RPMI7951 (cell line): ENCODE measurements at regions not wholly inside any gene's neighbourhood (a gene's known extent, or its start where the extent isn't known, plus 50 kb on each side); places are given as distances from the start of the nearest gene placed in this dataset.

ENCODE experiments used
- DNase-seq: peaks from one replicate; pipeline ENCODE4 v3.0.0-alpha.2; 2012; ENCODE audit warnings: low read depth

- DNase-seq: no peak
Observed at GRCh38 chr1:4044967-4045366, 144.9 kb upstream of the C1orf174 start.

- no peak for DNase-seq
Observed at GRCh38 chr1:4045397-4046010, 145.4 kb upstream of the C1orf174 start.

GRCh38 chr1:4046836-4047461 lies 146.9 kb upstream of the C1orf174 start:
- DNase-seq: no peak

GRCh38 chr1:4047666-4048065 lies 147.6 kb upstream of the C1orf174 start:
- no peak for DNase-seq

- no peak for DNase-seq
Observed at GRCh38 chr1:4048076-4048475, 148.0 kb upstream of the C1orf174 start.

GRCh38 chr1:4048921-4049320 lies 148.8 kb upstream of the C1orf174 start:
- DNase-seq: no peak

- no peak for DNase-seq
Observed at GRCh38 chr1:4050998-4051397, 150.9 kb upstream of the C1orf174 start.

GRCh38 chr1:4052657-4053056 lies 152.6 kb upstream of the C1orf174 start:
- no peak for DNase-seq

- DNase-seq: no peak
Observed at GRCh38 chr1:4053160-4053748, 153.2 kb upstream of the C1orf174 start.

GRCh38 chr1:4053774-4054173 lies 153.7 kb upstream of the C1orf174 start:
- DNase-seq: no peak

- DNase-seq: no peak
Observed at GRCh38 chr1:4055294-4055967, 155.4 kb upstream of the C1orf174 start.

GRCh38 chr1:4056422-4056821 lies 156.3 kb upstream of the C1orf174 start:
- no peak for DNase-seq

GRCh38 chr1:4056989-4057388 lies 156.9 kb upstream of the C1orf174 start:
- DNase-seq: no peak

- no peak for DNase-seq
Observed at GRCh38 chr1:4057603-4058002, 157.5 kb upstream of the C1orf174 start.

- no peak for DNase-seq
Observed at GRCh38 chr1:4058122-4058521, 158.1 kb upstream of the C1orf174 start.

GRCh38 chr1:4058706-4059105 lies 158.6 kb upstream of the C1orf174 start:
- no peak for DNase-seq

GRCh38 chr1:4059270-4059669 lies 159.2 kb upstream of the C1orf174 start:
- DNase-seq: no peak

GRCh38 chr1:4060850-4061249 lies 160.8 kb upstream of the C1orf174 start:
- DNase-seq: no peak

- DNase-seq: no peak
Observed at GRCh38 chr1:4061521-4062031, 161.5 kb upstream of the C1orf174 start.

- DNase-seq: no peak
Observed at GRCh38 chr1:4062041-4062440, 162.0 kb upstream of the C1orf174 start.

GRCh38 chr1:4062560-4062959 lies 162.5 kb upstream of the C1orf174 start:
- no peak for DNase-seq

GRCh38 chr1:4062992-4063391 lies 162.9 kb upstream of the C1orf174 start:
- DNase-seq: no peak

GRCh38 chr1:4063516-4063915 lies 163.4 kb upstream of the C1orf174 start:
- DNase-seq: no peak
